GM23338 (cell line): ENCODE measurements at regions not wholly inside any gene's neighbourhood (a gene's known extent, or its start where the extent isn't known, plus 50 kb on each side); places are given as distances from the start of the nearest gene placed in this dataset.

Experiments
- CREB1 ChIP-seq: fragments of 250-450 bp; sonication (Bioruptor Pico); IDR thresholded peaks from 2 replicates; pipeline ENCODE4 v1.5.0; 2020; ENCODE audit warnings: low read depth, mild to moderate bottlenecking, moderate library complexity
- CTCF ChIP-seq, 2 experiments: fragments of 200-600 bp in 1 of 2; sonication (generic) in 1 of 2; conservative IDR thresholded peaks; 2 replicates each; pipeline versions ENCODE4 v1.5.1 to v1.6.1; 2016 to 2017; ENCODE audit warnings: antibody characterized with exemption in 2 of 2, low read depth in 2 of 2, mild to moderate bottlenecking in 2 of 2, moderate library complexity in 1 of 2
- ETS1 ChIP-seq: IDR thresholded peaks from 2 replicates; pipeline ENCODE4 v1.6.1; 2016; ENCODE audit warnings: antibody characterized with exemption
- EZH2 ChIP-seq: fragments of 200-600 bp; sonication (generic); IDR thresholded peaks from one replicate; pipeline ENCODE4 v1.8.0; 2017; ENCODE audit warnings: antibody characterized with exemption, mild to moderate bottlenecking, low read depth; ENCODE audit not compliant: unreplicated experiment
- EZH2phosphoT487 ChIP-seq: fragments of 200-600 bp; sonication (generic); IDR thresholded peaks from one replicate; pipeline ENCODE4 v1.8.1; 2018; ENCODE audit warnings: antibody characterized with exemption; ENCODE audit not compliant: unreplicated experiment
- JUNB ChIP-seq: IDR thresholded peaks from one replicate; pipeline ENCODE4 v1.6.1; 2016; ENCODE audit warnings: antibody characterized with exemption; ENCODE audit not compliant: unreplicated experiment
- NANOG ChIP-seq: IDR thresholded peaks from 2 replicates; pipeline ENCODE4 v1.6.1; 2016; ENCODE audit warnings: antibody characterized with exemption, borderline replicate concordance
- POLR2AphosphoS5 ChIP-seq: IDR thresholded peaks from 2 replicates; pipeline ENCODE4 v1.6.1; 2016; ENCODE audit warnings: antibody characterized with exemption, low read depth
- REST ChIP-seq: IDR thresholded peaks from one replicate; pipeline ENCODE4 v1.6.1; 2018; ENCODE audit warnings: antibody characterized with exemption; ENCODE audit not compliant: unreplicated experiment
- ZNF114 ChIP-seq: fragments of 250-450 bp; sonication (Bioruptor Pico); IDR thresholded peaks from 2 replicates; pipeline ENCODE4 v1.5.0; 2020; ENCODE audit warnings: mild to moderate bottlenecking, moderate library complexity
- ZNF331 ChIP-seq: fragments of 250-450 bp; sonication (Bioruptor Pico); IDR thresholded peaks from 2 replicates; pipeline ENCODE4 v1.5.0; 2020; ENCODE audit warnings: low read depth, mild to moderate bottlenecking, moderate library complexity
- ZNF462 ChIP-seq: fragments of 250-450 bp; sonication (Bioruptor Pico); IDR thresholded peaks from 2 replicates; pipeline ENCODE4 v1.5.0; 2020; ENCODE audit warnings: mild to moderate bottlenecking, moderate library complexity

GRCh38 chr7:35356495-35356894 lies 102.6 kb upstream of the TBX20 start:
- TF ChIP-seq CTCF (conservative IDR thresholded peaks at IDR 0.05; ENCODE audit: low read depth in 2 of 2) (no peak), REST (no peak), POLR2AphosphoS5 (no peak), ZNF462 (CRISPR knock-in tag) (no peak), EZH2phosphoT487 (no peak), EZH2 (no peak), ETS1 (no peak), NANOG (no peak), CREB1 (CRISPR knock-in tag) (no peak), ZNF331 (CRISPR knock-in tag) (no peak), JUNB (no peak), ZNF114 (CRISPR knock-in tag) (no peak)
